ENCODE measurements at regions not wholly inside any gene's neighbourhood (a gene's known extent, or its start where the extent isn't known, plus 50 kb on each side); places are given as distances from the start of the nearest gene placed in this dataset.
"Not testable (repeated sequence)": the region's sequence is repeated elsewhere in the genome, so short reads cannot be mapped to it uniquely, and the experiment has no call there.

DNA sequence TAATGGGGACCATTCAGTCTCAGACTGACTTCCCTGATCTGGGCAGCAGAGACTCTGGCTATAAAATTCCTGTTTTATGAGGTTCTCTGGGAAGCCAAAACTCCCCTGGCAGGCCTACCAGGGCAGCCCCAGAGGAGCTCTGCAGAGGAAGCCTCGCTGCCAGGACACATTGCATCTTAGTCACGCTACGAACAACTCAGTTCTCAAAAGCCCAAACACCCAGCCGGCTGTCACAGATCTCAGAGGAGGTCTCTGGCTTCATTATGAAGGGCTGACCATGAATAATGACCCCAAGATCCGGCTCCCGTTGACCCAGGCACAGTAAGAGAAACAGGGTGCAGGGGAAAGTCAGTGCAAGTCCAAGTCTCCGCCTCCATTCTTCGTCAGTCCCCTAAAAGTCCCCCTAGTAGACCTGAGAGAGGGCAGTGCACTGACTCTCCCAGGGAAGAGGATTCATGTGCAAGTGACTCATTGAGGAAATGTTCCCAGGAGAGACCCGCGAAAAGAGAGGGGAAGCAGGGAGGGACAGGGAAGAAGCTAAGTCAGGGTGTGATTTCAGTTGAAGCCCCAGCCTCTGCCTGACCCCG lies 212.3 kb downstream of the CYP26B1 start:
- DNase-seq, result no peak

DNA sequence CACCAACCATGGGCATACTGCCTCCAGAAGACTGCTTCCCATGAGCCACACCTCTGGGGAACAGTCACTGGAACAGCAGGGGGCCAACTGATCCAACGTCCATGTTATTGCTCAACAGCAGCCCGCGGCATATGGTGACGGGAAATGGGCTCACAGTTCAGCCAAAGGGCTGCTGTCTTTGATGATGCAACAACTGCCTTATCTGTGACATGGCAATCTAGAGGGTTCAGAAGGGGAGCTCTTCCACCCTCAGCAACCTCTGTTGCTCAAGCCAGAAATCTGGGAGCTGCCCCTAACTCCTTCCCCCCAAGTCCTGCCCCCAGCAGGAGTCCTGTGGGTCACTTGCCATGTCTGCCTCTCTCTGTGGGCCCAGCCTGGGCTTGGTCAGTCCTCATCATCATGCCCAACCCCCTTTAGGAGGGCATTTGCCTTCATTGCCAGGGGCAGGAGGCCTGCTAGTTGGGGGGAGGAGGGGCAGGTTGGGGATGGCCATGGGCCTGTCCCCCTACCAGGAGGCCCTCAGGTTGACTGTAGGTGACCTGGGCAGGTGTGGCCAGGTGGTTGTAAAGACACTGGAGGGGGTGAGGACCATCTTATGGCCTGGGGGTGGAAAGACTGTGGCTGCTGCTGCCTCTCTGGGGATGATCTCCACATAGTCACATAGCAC lies 212.9 kb downstream of the CYP26B1 start:
- no peak for DNase-seq

DNA sequence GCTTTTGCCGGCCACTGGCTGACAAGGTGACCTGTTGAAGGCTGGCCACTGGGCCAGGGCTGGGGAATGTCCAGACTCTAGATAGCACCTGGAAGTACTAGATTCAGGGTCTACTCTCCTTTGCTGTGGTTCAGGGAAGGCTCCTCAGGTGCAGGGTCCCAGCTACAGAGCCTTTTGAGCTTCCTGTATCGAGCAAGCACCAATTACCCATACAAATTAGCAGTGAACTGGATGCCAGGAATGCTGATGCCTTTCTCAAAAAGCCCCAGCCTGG lies 213.4 kb downstream of the CYP26B1 start:
- no peak for DNase-seq

DNA sequence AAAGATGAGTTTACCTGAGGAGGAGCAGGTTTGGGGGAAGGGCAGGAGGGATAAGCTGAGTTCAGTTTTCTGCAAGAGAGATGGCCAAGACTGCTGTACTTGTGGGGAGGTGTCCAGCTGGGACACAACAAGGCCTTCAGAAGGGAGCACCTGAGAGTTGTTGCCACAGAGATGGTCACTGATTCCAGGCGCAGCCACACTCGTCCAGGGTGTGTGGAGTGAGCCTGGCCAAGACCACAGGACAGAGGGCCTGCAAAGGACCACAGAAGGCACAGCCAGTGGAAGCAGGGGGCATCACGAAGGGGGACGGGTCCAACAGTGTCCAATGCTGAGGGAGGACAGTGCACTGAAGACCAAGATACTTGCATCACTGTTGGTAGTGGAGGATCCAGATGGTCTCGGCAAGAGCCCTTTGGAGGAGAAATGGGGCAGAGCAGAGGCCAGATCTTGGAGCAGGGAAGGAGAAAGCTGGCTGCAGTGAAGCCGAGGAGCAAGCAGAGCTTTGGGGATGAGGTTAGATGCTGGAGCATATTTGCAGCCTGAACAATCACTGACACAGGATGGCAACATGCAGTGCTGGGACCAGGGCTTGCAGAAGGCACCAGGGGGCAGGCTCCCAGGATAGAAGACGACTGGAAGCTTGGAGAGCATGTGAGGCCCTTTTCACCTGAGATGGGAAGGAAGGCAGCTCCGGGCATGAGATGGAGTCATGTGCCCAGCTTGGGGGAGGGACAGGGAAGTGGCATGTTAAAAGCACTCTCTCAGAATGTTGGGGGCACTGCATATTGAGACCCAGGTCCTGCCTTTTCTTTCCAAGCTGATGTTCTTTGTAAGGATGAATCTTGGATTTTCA lies 214.0 kb downstream of the CYP26B1 start:
- DNase-seq, result no peak

GRCh38 chr2:71932780-71933466 lies 214.7 kb downstream of the CYP26B1 start:
- DNase-seq, result no peak

DNA sequence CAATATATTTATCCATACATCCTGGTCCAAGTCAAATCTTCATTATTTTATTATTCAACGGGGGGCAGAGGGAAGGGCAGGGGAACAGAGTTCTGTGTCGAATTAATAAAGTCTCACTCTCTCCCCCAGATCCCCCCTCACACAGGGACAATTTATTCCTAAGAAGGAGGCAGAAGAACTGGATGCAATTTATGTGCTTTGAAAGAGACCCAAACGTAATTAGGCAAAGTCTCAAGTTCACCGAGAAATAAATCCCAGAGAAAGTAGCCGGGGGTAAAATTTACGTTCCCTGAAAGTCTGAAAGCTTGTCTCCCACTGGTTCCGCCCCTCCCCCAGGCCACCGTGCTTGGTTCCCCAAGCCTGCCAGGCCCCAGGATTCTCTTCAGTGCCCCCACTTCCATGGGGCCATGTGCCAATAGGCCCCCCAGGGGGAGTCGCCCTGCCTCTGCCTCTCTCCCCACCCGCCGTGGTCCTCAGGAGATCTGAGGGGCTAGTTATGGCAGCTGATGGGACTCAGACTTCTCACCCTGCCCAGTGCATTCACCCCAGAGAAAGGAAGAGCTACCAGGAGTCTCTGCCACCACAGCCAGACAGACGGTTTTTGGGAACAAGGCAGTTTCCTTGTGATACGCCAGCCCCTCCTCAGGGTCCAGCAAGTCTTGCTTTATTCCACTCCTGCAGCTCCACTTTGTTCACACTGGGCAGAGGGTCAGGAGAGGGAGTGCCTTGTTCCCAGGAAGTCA lies 215.5 kb downstream of the CYP26B1 start:
- no peak for DNase-seq

GRCh38 chr2:71930049-71930681 lies 217.5 kb downstream of the CYP26B1 start:
- DNase-seq, result no peak

DNA sequence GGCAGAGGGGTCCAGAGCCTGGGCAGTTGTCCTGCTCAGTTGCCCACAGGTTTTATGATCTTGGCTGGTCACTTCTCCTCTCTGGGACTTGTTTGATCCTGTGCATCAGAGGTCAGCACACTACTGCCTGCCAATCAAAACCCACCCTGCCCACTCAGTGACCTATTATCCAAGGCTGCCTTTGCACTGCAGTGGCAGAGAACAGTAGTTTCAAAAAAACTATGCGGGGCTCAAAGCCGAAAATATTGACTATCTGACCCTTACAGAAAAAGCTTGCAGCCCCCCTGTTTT lies 218.2 kb downstream of the CYP26B1 start:
- no peak for DNase-seq

- no peak for DNase-seq
Measured at GRCh38 chr2:71928734-71929481, 218.8 kb downstream of the CYP26B1 start.

DNA sequence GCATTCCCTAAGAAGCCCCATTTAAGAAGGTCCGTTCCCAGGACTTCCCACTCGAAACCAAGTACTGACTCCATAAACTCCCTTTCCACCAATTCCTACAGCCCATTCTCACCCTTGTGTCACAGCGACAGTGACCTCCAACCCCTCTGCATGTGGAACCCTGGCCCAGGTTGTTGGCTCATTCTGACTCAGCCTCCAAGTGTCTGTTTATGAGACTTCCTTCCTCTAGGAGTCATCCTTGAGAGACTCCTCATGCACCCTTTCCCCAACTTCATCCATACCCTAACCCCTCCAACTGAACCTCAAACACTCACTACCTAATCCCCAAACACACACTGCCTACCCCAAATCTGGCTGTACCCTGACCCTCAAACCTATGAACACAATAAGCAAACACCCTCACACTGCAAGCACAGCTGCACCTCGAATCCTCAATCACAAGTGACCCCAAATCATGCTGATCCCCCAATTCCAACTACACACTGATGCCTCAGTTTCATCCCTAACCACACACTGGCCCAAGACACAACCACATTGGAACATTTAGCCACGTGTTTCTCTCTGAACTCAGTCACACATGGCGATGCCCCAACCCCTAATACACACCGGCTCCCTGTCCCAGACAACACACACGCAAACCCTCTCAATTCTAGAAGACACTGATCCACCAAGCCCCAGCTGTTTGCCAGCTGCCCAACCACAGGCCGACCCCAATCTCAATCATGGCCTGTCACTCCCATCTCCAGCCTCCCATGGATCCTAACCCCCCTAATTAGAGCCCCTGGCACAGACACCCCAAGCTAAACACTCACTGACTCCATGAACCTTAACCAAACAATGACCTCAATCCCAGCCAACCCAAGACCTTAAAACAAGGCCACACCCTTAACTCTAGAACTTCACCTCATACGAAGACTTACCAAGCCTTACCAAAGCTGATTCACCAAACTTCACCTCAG lies 219.6 kb downstream of the CYP26B1 start:
- DNase-seq, result no peak

- no peak for DNase-seq
Measured at GRCh38 chr2:71926876-71927756, 220.5 kb downstream of the CYP26B1 start.

DNA sequence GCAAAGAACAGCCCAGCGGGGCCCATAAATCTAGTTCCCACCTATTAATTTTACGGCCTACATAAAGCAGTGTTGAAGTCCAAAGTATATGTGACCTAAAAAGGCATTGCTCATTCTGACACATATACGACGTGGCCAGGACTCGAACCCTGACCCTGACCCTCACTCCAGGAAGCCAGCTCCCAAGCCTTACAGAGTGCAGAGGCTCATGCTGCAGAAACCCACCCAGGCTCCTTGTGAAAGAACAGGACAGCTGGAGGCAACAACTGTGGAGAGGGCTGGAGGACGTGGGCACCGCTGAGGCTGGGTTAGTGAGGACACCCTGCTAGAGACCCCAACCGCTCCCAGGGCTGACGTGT lies 221.6 kb downstream of the CYP26B1 start:
- DNase-seq, result no peak

- no peak for DNase-seq
Measured at GRCh38 chr2:71925268-71926088, 222.2 kb downstream of the CYP26B1 start.

DNA sequence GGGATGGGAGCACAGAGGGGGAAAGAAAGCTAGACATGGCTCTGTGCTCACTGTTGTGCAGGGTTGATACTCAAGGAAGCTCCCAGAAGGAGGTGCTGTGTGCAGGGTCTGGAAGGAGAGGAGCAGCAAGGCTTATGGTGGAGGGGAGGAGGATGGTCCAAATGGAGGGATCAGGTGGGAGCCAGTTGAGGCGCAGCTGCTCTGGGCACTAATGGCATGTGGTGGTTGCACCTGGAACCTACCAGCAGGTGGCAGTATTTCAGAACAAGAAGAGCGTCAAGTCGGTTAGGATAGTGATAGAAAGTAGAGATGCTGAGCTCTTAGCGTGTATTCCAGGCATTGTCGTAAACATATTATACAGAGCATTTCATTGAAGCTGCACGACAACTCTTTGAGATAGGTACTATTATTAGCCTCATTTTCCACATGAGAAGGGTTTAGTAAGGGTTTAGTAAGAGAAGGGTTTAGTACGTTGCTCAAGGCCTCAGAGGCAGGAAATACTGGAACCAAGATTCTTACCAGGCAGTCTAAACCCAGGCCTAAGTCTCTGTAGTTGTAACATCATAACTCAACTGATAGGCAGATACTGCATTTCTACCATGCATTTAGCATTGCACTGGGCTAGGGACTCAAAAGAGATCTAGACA lies 223.7 kb downstream of the CYP26B1 start:
- peak; percentile 33 for DNase-seq

GRCh38 chr2:71923143-71923525 lies 224.5 kb downstream of the CYP26B1 start:
- no peak for DNase-seq

- DNase-seq, result no peak
Measured at GRCh38 chr2:71922499-71923142, 225.0 kb downstream of the CYP26B1 start.

- DNase-seq, result no peak
Measured at GRCh38 chr2:71922091-71922490, 225.6 kb downstream of the CYP26B1 start.

DNA sequence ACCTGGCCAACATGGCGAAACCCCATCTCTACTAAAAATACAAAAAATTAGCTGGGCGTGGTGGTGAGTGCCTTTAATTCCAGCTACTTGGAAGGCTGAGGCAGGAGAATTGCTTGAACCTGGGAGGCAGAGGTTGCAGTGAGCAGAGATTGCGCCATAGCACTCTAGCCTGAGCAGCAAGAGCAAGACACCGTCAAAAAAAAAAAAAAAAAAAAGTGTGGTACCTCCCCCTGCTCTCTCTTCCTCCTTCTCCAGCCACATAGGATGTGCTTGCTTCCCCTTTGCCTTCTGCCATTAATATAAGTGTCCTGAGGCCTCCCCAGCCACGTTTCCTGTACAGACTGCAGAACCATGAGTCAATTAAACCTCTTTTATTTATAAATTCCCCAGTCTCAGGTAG lies 226.8 kb downstream of the CYP26B1 start:
- DNase-seq, result not testable (repeated sequence)
